HepG2 (cell line): ENCODE measurements at regions not wholly inside any gene's neighbourhood (a gene's known extent, or its start where the extent isn't known, plus 50 kb on each side); places are given as distances from the start of the nearest gene placed in this dataset.
"Not testable (repeated sequence)": the region's sequence is repeated elsewhere in the genome, so short reads cannot be mapped to it uniquely, and the experiment has no call there.

Experiments used
- ATAC-seq: fragments of 200-7000 bp; cut with Tn5 transposase; 3 replicates; pipeline ENCODE4 v1.9.1; 2020; ENCODE audit warnings: mild to moderate bottlenecking, moderate library complexity
- BruUV-seq: library from RNA; stranded (reverse); fragments of 400-500 nt; replicated peaks from 2 replicates; lab custom pipeline; 2021; lab: Mats Ljungman, UMichigan
- CTCF ChIA-PET: fragments of 300-600 bp; formaldehyde crosslinking; extraction: SDS; loops from one replicate; lab custom pipeline; 2021; ENCODE audit warnings: low total read pairs, inconsistent platforms, low intra/inter-chr PET ratio; lab: Yijun Ruan, JAX
- POLR2A ChIA-PET: fragments of 350-600 bp; sonication (Branson Sonifier 250); formaldehyde crosslinking; loops from one replicate; lab custom pipeline; 2020; ENCODE audit warnings: antibody characterized with exemption, inconsistent platforms; lab: Yijun Ruan, JAX
- DNase-seq: peaks from one replicate; pipeline ENCODE4 v3.0.0-alpha.2; 2015; ENCODE audit warnings: low spot score
- FAIRE-seq: peaks from 3 replicates; lab custom pipeline; 2011; peaks lifted over from hg19 to GRCh38; lab: Jason Lieb, UNC
- H2AFZ ChIP-seq: one replicate; pipeline ENCODE4 v1.6.1; 2011; ENCODE audit warnings: low read length, inconsistent platforms
- H3K27ac ChIP-seq: fragments of 300-600 bp; 3 replicates; pipeline ENCODE4 v1.8.0; 2011; ENCODE audit warnings: mixed run types, mild to moderate bottlenecking, mixed read lengths, low read length, inconsistent platforms; ENCODE audit not compliant: insufficient read depth; ENCODE audit errors: extremely low read length
- H3K27me3 ChIP-seq, 2 experiments: fragments of 200-600 bp in 1 of 2; 2 replicates in 1 of 2; 3 replicates in 1 of 2; pipeline versions ENCODE4 v1.6.0 to v1.8.0; 2011; ENCODE audit warnings: low read length in 2 of 2, mild to moderate bottlenecking in 2 of 2, moderate library complexity in 2 of 2, inconsistent platforms in 1 of 2; ENCODE audit not compliant: insufficient read depth in 2 of 2, control insufficient read depth in 1 of 2
- H3K36me3 ChIP-seq, 2 experiments: fragments of 200-600 bp in 1 of 2; replicated peaks in 1 of 2; 2 replicates in 1 of 2; 3 replicates in 1 of 2; pipeline versions ENCODE4 v1.5.1 to v1.8.0; 2011; ENCODE audit warnings: low read length in 2 of 2, inconsistent platforms in 1 of 2; ENCODE audit not compliant: insufficient read depth in 2 of 2, control insufficient read depth in 1 of 2
- H3K4me1 ChIP-seq: 2 replicates; pipeline ENCODE4 v1.5.1; 2012; ENCODE audit warnings: low read length, inconsistent platforms; ENCODE audit not compliant: insufficient read depth
- H3K4me2 ChIP-seq: 2 replicates; pipeline ENCODE4 v1.6.0; 2011; ENCODE audit warnings: low read depth, low read length, inconsistent platforms
- H3K4me3 ChIP-seq, 3 experiments: fragments of 200-600 bp in 1 of 3; sonication (generic), shearing (Covaris generic) in 1 of 3; replicated peaks in 1 of 3; 2 replicates each; pipeline ENCODE4 v1.5.1; 2011 to 2016; ENCODE audit warnings: low read length in 3 of 3, inconsistent platforms in 2 of 3, low read depth in 2 of 3, mild to moderate bottlenecking in 2 of 3, control low read depth in 1 of 3, mixed read lengths in 1 of 3; ENCODE audit not compliant: insufficient read depth in 1 of 3
- H3K79me2 ChIP-seq: one replicate; pipeline ENCODE4 v1.6.1; 2011; ENCODE audit warnings: low read length, inconsistent platforms; ENCODE audit not compliant: insufficient read depth
- H3K9ac ChIP-seq: 2 replicates; pipeline ENCODE4 v1.6.0; 2011; ENCODE audit warnings: mild to moderate bottlenecking, low read depth, low read length, inconsistent platforms; ENCODE audit not compliant: insufficient read depth
- H3K9me3 ChIP-seq: 2 replicates; pipeline ENCODE4 v1.5.1; 2012; ENCODE audit warnings: mild to moderate bottlenecking, low read length
- H4K20me1 ChIP-seq: 2 replicates; pipeline ENCODE4 v1.6.0; 2011; ENCODE audit warnings: inconsistent platforms, mild to moderate bottlenecking, low read length, moderate library complexity; ENCODE audit not compliant: insufficient read depth
- WGBS: methylation state at CpG from one replicate; pipeline ENCODE4 v1.1.6; 2017; ENCODE audit warnings: low lambda C conversion rate; 5-methylcytosine and 5-hydroxymethylcytosine counted together
- in situ Hi-C: cut with HindIII; loops from 2 replicates; pipeline ENCODE4 v1.10.0; 2017; ENCODE audit warnings: low pct_unique_long_range_greater_than_20kb; ENCODE audit not compliant: extremely low pct_ligation_motif_present
- intact Hi-C: fragments of 100-400 bp; cut with micrococcal nuclease; formaldehyde crosslinking; loops from one replicate; pipeline ENCODE4 v1.10.0; 2022; ENCODE audit not compliant: unreplicated experiment

DNA sequence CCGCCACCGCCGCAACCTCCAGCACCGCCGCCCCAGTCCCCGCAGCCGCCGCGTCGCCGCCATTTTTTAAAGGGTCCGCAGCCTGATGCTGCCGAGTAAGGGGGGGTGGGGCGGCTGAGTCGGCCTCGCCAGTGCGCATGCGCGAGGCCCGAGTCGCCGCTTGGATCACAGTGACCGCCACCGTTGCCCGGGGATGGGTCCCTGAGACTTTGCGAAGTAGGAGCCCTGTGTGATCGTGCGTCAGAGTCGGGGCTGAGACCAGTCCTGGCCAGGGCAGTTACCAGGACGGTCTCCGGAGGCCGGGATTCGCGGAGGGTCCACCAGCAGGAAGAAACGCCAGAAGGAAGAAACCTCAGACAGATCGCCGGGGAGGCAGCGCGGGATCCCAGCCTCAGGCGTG is 1421.7 kb upstream of the PCDH10 start:
- H3K27ac ChIP-seq, H3K4me3 ChIP-seq, H4K20me1 ChIP-seq, FAIRE-seq, H3K27me3 ChIP-seq, intact Hi-C loops, POLR2A ChIA-PET, H3K79me2 ChIP-seq, ATAC-seq, BruUV-seq, H3K9ac ChIP-seq, CTCF ChIA-PET, H3K9me3 ChIP-seq, DNase-seq, H2AFZ ChIP-seq, in situ Hi-C loops, H3K4me1 ChIP-seq, H3K4me2 ChIP-seq, H3K36me3 ChIP-seq: not testable (repeated sequence)
- WGBS: 79% methylated on average over 27 of the region's 40 CpGs

DNA sequence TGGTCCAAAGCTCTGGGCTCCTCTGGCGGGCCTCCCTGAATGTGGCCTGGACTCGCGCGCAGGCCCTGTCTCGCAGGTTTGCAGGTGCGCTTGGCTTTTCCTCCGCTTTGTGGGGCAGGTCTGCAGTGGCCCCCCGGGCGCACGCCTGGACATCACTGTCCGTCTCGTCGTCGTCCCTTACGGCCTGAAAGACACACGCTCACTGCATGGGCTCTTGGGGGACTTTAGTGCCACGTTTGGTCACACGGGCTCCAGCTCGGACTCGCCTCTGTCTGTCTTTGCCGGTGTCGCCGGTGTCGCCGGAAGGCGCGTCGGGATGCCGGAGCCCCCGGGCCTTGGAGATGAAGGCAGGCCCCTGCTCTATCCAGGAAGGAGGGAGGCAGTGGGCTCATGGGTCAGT is 1419.9 kb upstream of the PCDH10 start:
- H2AFZ ChIP-seq, H3K79me2 ChIP-seq, H3K4me2 ChIP-seq, H3K4me3 ChIP-seq, in situ Hi-C loops, H3K4me1 ChIP-seq, ATAC-seq, H3K36me3 ChIP-seq, H3K27ac ChIP-seq, POLR2A ChIA-PET, FAIRE-seq, H3K27me3 ChIP-seq, H4K20me1 ChIP-seq, DNase-seq, BruUV-seq, H3K9ac ChIP-seq, H3K9me3 ChIP-seq, intact Hi-C loops, CTCF ChIA-PET: not testable (repeated sequence)
- WGBS: 79% methylated on average over 22 of the region's 30 CpGs

DNA sequence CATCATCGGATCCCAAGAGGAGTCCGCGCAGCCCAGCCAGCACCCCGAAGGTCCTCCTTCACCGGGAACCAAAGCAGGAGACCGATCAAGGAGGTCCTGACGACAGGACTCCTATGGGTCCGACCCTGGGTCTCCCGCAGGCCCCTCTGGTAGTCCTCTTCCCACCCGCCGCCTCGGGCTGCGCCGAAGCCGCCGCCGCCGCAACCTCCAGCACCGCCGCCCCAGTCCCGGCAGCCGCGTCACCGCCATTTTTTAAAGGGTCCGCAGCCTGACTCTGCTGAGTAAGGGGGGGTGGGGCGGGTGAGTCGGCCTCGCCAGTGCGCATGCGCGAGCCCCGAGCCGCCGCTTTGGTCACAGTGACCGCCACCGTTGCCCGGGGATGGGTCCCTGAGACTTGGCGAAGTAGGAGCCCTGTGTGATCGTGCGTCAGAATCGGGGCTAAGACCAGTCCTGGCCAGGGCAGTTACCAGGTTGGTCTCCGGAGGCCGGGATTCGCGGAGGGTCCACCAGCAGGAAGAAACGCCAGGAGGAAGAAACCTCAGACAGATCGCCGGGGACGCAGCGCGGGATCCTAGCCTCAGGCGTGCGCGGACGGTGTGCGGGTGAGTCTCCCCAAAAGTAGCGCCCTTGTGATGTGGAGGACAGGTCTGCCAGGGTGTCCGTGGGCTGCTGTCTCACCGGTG is 1419.2 kb upstream of the PCDH10 start:
- WGBS: 71% methylated on average over 26 of the region's 59 CpGs
- H3K4me1 ChIP-seq, FAIRE-seq, H3K27me3 ChIP-seq, CTCF ChIA-PET, H3K4me2 ChIP-seq, H4K20me1 ChIP-seq, H3K27ac ChIP-seq, BruUV-seq, ATAC-seq, H3K9me3 ChIP-seq, intact Hi-C loops, H3K4me3 ChIP-seq, DNase-seq, in situ Hi-C loops, H3K79me2 ChIP-seq, H2AFZ ChIP-seq, H3K36me3 ChIP-seq, H3K9ac ChIP-seq, POLR2A ChIA-PET: not testable (repeated sequence)

DNA sequence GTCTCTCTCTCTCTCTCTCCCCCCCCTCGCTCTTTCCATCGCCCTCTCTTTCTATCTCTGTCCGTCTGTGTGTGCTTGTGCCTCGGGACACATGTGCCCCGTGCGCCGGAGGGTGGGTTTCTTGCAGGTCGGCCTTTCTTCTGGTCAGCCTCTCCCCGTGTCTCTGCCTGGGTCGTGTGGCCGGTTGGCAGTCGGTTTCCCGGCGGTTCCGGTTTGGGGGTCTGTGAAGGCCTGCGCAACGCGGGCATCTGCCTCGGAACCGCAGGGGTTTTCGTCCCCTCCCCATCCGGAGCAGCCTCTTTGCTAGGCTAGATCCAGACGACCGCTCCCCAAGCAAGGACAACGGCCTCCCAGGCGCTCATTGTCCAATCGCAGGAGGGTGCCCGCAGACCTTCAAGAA is 1418.5 kb upstream of the PCDH10 start:
- H3K9me3 ChIP-seq, ATAC-seq, FAIRE-seq, H3K36me3 ChIP-seq, H4K20me1 ChIP-seq, BruUV-seq, H3K4me2 ChIP-seq, POLR2A ChIA-PET, H2AFZ ChIP-seq, H3K4me1 ChIP-seq, intact Hi-C loops, CTCF ChIA-PET, H3K79me2 ChIP-seq, H3K27me3 ChIP-seq, H3K4me3 ChIP-seq, H3K27ac ChIP-seq, in situ Hi-C loops, H3K9ac ChIP-seq, DNase-seq: not testable (repeated sequence)
- 68% methylated on average over 23 of the region's 28 CpGs for WGBS
